ENCODE measurements at regions not wholly inside any gene's neighbourhood (a gene's known extent, or its start where the extent isn't known, plus 50 kb on each side); places are given as distances from the start of the nearest gene placed in this dataset.

DNA sequence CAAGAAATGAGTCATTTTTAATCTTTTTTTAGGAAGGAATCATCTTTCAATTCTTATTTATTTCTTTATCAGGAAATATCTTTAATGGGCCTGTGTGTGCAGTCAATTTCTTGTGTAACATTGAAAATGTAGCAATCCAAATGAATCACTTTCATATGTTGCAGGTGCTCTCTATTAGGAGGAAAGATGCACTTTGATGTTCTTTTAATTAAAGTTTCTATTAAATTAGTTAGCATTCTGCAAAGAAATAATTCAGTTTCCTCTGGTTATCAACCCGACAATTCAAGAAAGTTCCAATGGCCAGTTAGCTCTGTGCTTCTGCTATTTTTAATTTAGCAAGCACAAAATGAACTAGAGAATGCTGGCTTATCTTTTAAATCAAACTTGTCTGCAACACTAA, 212.0 kb downstream of the PCDH17 start:
- Histone ChIP-seq H3K4me2 (replicated peaks; ENCODE audit: low read depth, low read length, poor library complexity, severe bottlenecking) (no peak overlapping the region), H3K9me3 (ENCODE audit: control extremely low read depth in 1 of 3, control insufficient read depth in 2 of 3, insufficient read depth in 1 of 3, low read length in 2 of 3) (peaks cover 0 to 13% (median 7%) of the 10 kb centered on the region in 3 donors), H3K9ac (ENCODE audit: low read length) (no peak overlapping the region), H3K27ac (ENCODE audit: low read length in 2 of 2) (no peak overlapping the region), H3K27me3 (replicated peaks in 1 of 4; ENCODE audit: control extremely low read depth in 1 of 4, control insufficient read depth in 3 of 4, insufficient read depth in 4 of 4, low read length in 3 of 4) (no peaks in the 10 kb centered on the region), H4K20me1 (ENCODE audit: control insufficient read depth, insufficient read depth, low read length, poor library complexity, severe bottlenecking) (no peaks in the 10 kb centered on the region), H3K4me1 (ENCODE audit: control insufficient read depth in 2 of 2, insufficient read depth in 2 of 2, low read length in 2 of 2) (no peaks in the 10 kb centered on the region), H3K4me3 (ENCODE audit: control extremely low read depth in 1 of 5, extremely low read depth in 1 of 5, insufficient read depth in 1 of 5, low read depth in 2 of 5, low read length in 4 of 5) (no peak overlapping the region), H3K36me3 (replicated peaks in 1 of 2; ENCODE audit: control extremely low read depth in 1 of 2, control insufficient read depth in 1 of 2, extremely low read depth in 1 of 2, insufficient read depth in 2 of 2, low read length in 1 of 2) (no peaks in the 10 kb centered on the region), H2AFZ (ENCODE audit: insufficient read depth, low read depth, low read length, poor library complexity, severe bottlenecking) (no peak overlapping the region), H3K79me2 (ENCODE audit: control insufficient read depth, insufficient read depth, low read length) (no peaks in the 10 kb centered on the region)
- ATAC-seq (ENCODE audit: low read depth) (no peak), DNase-seq (no peak)
- POLR2A ChIA-PET: no interaction called here
- no peak overlapping the region for H3K4me3 Mint-ChIP-seq
- TF ChIP-seq EZH2 (IDR thresholded peaks at IDR 0.05; ENCODE audit: borderline replicate concordance, insufficient read depth, low read depth, low read length, poor library complexity, severe bottlenecking) (no peak), CTCF (IDR thresholded peaks at IDR 0.05) (no peak)
- H3K4me1 Mint-ChIP-seq: no peaks in the 10 kb centered on the region
- intact Hi-C loops (cut with micrococcal nuclease): no loop called here
- WGBS (ENCODE audit: insufficient coverage): 20% methylated on average over 1 of the region's 1 CpG
- peaks cover 15% of the 10 kb centered on the region for H3K9me3 Mint-ChIP-seq (ENCODE audit: insufficient read depth)
- CTCF ChIA-PET: no interaction called here
- H3K27ac Mint-ChIP-seq: no peak overlapping the region
- no peaks in the 10 kb centered on the region for H3K27me3 Mint-ChIP-seq

GRCh38 chr13:57846600-57847173, 215.1 kb downstream of the PCDH17 start:
- ChIA-PET POLR2A (no interaction called here), CTCF (no interaction called here)
- H3K4me1 ChIP-seq (ENCODE audit: control insufficient read depth in 2 of 2, insufficient read depth in 2 of 2, low read length in 2 of 2): no peaks in the 10 kb centered on the region
- TF ChIP-seq EZH2 (IDR thresholded peaks at IDR 0.05; ENCODE audit: borderline replicate concordance, insufficient read depth, low read depth, low read length, poor library complexity, severe bottlenecking) (no peak), CTCF (IDR thresholded peaks at IDR 0.05) (no peak)
- H3K4me3 ChIP-seq (ENCODE audit: control extremely low read depth in 1 of 5, extremely low read depth in 1 of 5, insufficient read depth in 1 of 5, low read depth in 2 of 5, low read length in 4 of 5): no peak overlapping the region
- H3K4me1 Mint-ChIP-seq: no peaks in the 10 kb centered on the region
- ATAC-seq (ENCODE audit: low read depth) (no peak), DNase-seq (no peak)
- H3K36me3 ChIP-seq (replicated peaks in 1 of 2; ENCODE audit: control extremely low read depth in 1 of 2, control insufficient read depth in 1 of 2, extremely low read depth in 1 of 2, insufficient read depth in 2 of 2, low read length in 1 of 2): no peaks in the 10 kb centered on the region
- no peaks in the 10 kb centered on the region for H4K20me1 ChIP-seq (ENCODE audit: control insufficient read depth, insufficient read depth, low read length, poor library complexity, severe bottlenecking)
- intact Hi-C loops (cut with micrococcal nuclease): no loop called here
- H3K4me3 Mint-ChIP-seq: no peak overlapping the region
- H3K79me2 ChIP-seq (ENCODE audit: control insufficient read depth, insufficient read depth, low read length): no peaks in the 10 kb centered on the region
- peaks cover 26% of the 10 kb centered on the region for H3K9me3 Mint-ChIP-seq (ENCODE audit: insufficient read depth)
- WGBS (ENCODE audit: insufficient coverage): no CpG with 5 or more reads among the region's 4 CpGs
- no peak overlapping the region for H3K4me2 ChIP-seq (replicated peaks; ENCODE audit: low read depth, low read length, poor library complexity, severe bottlenecking)
- H3K27ac ChIP-seq (ENCODE audit: low read length in 2 of 2): no peak overlapping the region
- H3K27me3 ChIP-seq (replicated peaks in 1 of 4; ENCODE audit: control extremely low read depth in 1 of 4, control insufficient read depth in 3 of 4, insufficient read depth in 4 of 4, low read length in 3 of 4): no peaks in the 10 kb centered on the region
- H3K9me3 ChIP-seq (ENCODE audit: control extremely low read depth in 1 of 3, control insufficient read depth in 2 of 3, insufficient read depth in 1 of 3, low read length in 2 of 3): peaks cover 0 to 13% (median 7%) of the 10 kb centered on the region in 3 donors
- no peak overlapping the region for H3K9ac ChIP-seq (ENCODE audit: low read length)
- no peak overlapping the region for H2AFZ ChIP-seq (ENCODE audit: insufficient read depth, low read depth, low read length, poor library complexity, severe bottlenecking)
- no peak overlapping the region for H3K27ac Mint-ChIP-seq
- H3K27me3 Mint-ChIP-seq: no peaks in the 10 kb centered on the region
